ENCODE measurements at regions not wholly inside any gene's neighbourhood (a gene's known extent, or its start where the extent isn't known, plus 50 kb on each side); places are given as distances from the start of the nearest gene placed in this dataset.
A peak's percentile ranks its signal among the peaks of the same experiment; 100 is the strongest.
"Not testable (repeated sequence)": the region's sequence is repeated elsewhere in the genome, so short reads cannot be mapped to it uniquely, and the experiment has no call there.

GRCh38 chr5:143979044-143979690 lies 167.2 kb downstream of the HMHB1 start:
- no peak for DNase-seq (ENCODE audit: low spot score in 2 of 2)
- no peak overlapping the region for H3K4me3 ChIP-seq
- in situ Hi-C loops (cut with MboI; ENCODE audit: low sequenced_read_pairs) = no loop called here
- no peaks in the 10 kb centered on the region for H3K27me3 ChIP-seq (ENCODE audit: low read depth)
- no peaks in the 10 kb centered on the region for H3K36me3 ChIP-seq (replicated peaks)
- no peaks in the 10 kb centered on the region for H3K9me3 ChIP-seq
- no peaks in the 10 kb centered on the region for H3K4me1 ChIP-seq

GRCh38 chr5:143980506-143980905 lies 168.5 kb downstream of the HMHB1 start:
- no peaks in the 10 kb centered on the region for H3K4me1 ChIP-seq
- no peaks in the 10 kb centered on the region for H3K36me3 ChIP-seq (replicated peaks)
- no peak overlapping the region for H3K4me3 ChIP-seq
- in situ Hi-C loops (cut with MboI; ENCODE audit: low sequenced_read_pairs) = no loop called here
- no peaks in the 10 kb centered on the region for H3K27me3 ChIP-seq (ENCODE audit: low read depth)
- no peak for DNase-seq (ENCODE audit: low spot score in 2 of 2)
- no peaks in the 10 kb centered on the region for H3K9me3 ChIP-seq

- H3K4me3 ChIP-seq; H3K9me3 ChIP-seq; H3K36me3 ChIP-seq (replicated peaks); H3K4me1 ChIP-seq; H3K27me3 ChIP-seq (ENCODE audit: low read depth); DNase-seq (ENCODE audit: low spot score in 2 of 2); in situ Hi-C loops (cut with MboI; ENCODE audit: low sequenced_read_pairs): not testable (repeated sequence)
Observed at GRCh38 chr5:143982957-143983356, 171.0 kb downstream of the HMHB1 start.

- no peaks in the 10 kb centered on the region for H3K9me3 ChIP-seq
- H3K4me3 ChIP-seq = no peak overlapping the region
- H3K36me3 ChIP-seq (replicated peaks) = no peaks in the 10 kb centered on the region
- in situ Hi-C loops (cut with MboI; ENCODE audit: low sequenced_read_pairs) = no loop called here
- H3K4me1 ChIP-seq = peaks cover 2% of the 10 kb centered on the region; the same call in 1 of the 2 replicates
- peak; percentile 7 to 31 for DNase-seq (ENCODE audit: low spot score in 2 of 2)
- H3K27me3 ChIP-seq (ENCODE audit: low read depth) = no peaks in the 10 kb centered on the region
Observed at GRCh38 chr5:143985832-143986515, 174.0 kb downstream of the HMHB1 start.

GRCh38 chr5:143986516-143987212 lies 174.7 kb downstream of the HMHB1 start:
- H3K36me3 ChIP-seq (replicated peaks) = no peaks in the 10 kb centered on the region
- DNase-seq (ENCODE audit: low spot score in 2 of 2) = peak in 1 of 2 experiments; percentile 40
- no peak overlapping the region for H3K4me3 ChIP-seq
- in situ Hi-C loops (cut with MboI; ENCODE audit: low sequenced_read_pairs) = no loop called here
- H3K4me1 ChIP-seq = peaks cover 2% of the 10 kb centered on the region; the same call in 1 of the 2 replicates
- no peaks in the 10 kb centered on the region for H3K27me3 ChIP-seq (ENCODE audit: low read depth)
- H3K9me3 ChIP-seq = no peaks in the 10 kb centered on the region

GRCh38 chr5:143987264-143987663 lies 175.3 kb downstream of the HMHB1 start:
- H3K4me1 ChIP-seq = peaks cover 2% of the 10 kb centered on the region; the same call in 1 of the 2 replicates
- in situ Hi-C loops (cut with MboI; ENCODE audit: low sequenced_read_pairs) = no loop called here
- DNase-seq (ENCODE audit: low spot score in 2 of 2) = no peak
- no peaks in the 10 kb centered on the region for H3K9me3 ChIP-seq
- no peak overlapping the region for H3K4me3 ChIP-seq
- H3K36me3 ChIP-seq (replicated peaks) = no peaks in the 10 kb centered on the region
- H3K27me3 ChIP-seq (ENCODE audit: low read depth) = no peaks in the 10 kb centered on the region

- Histone ChIP-seq H3K9me3 (no peaks in the 10 kb centered on the region), H3K27me3 (ENCODE audit: low read depth) (no peaks in the 10 kb centered on the region), H3K4me1 (peaks cover 2% of the 10 kb centered on the region; the same call in 1 of the 2 replicates), H3K4me3 (no peak overlapping the region), H3K36me3 (replicated peaks) (no peaks in the 10 kb centered on the region)
- DNase-seq (ENCODE audit: low spot score in 2 of 2) = no peak
- in situ Hi-C loops (cut with MboI; ENCODE audit: low sequenced_read_pairs) = no loop called here
Observed at GRCh38 chr5:143987751-143988560, 176.0 kb downstream of the HMHB1 start.

- Histone ChIP-seq H3K9me3 (no peaks in the 10 kb centered on the region), H3K4me3 (no peak overlapping the region), H3K4me1 (no peaks in the 10 kb centered on the region), H3K27me3 (ENCODE audit: low read depth) (no peaks in the 10 kb centered on the region), H3K36me3 (replicated peaks) (no peaks in the 10 kb centered on the region)
- DNase-seq (ENCODE audit: low spot score in 2 of 2) = no peak
- in situ Hi-C loops (cut with MboI; ENCODE audit: low sequenced_read_pairs) = no loop called here
Observed at GRCh38 chr5:143992496-143992895, 178.0 kb downstream of the YIPF5 start.

- no peak for DNase-seq (ENCODE audit: low spot score in 2 of 2)
- H3K27me3 ChIP-seq (ENCODE audit: low read depth) = 0 out of 2 replicates have a peak, but pooled peaks cover 3% of the 10 kb centered on the region
- in situ Hi-C loops (cut with MboI; ENCODE audit: low sequenced_read_pairs) = no loop called here
Observed at GRCh38 chr5:144002876-144003275, 167.6 kb downstream of the YIPF5 start.

GRCh38 chr5:144003636-144004035 lies 166.8 kb downstream of the YIPF5 start:
- Histone ChIP-seq H3K4me1 (no peaks in the 10 kb centered on the region), H3K4me3 (no peak overlapping the region), H3K36me3 (replicated peaks) (no peaks in the 10 kb centered on the region), H3K9me3 (no peaks in the 10 kb centered on the region), H3K27me3 (ENCODE audit: low read depth) (0 out of 2 replicates have a peak, but pooled peaks cover 3% of the 10 kb centered on the region)
- in situ Hi-C loops (cut with MboI; ENCODE audit: low sequenced_read_pairs) = no loop called here
- DNase-seq (ENCODE audit: low spot score in 2 of 2) = no peak

More at GRCh38 chr5:144002876-144003275, 167.6 kb downstream of the YIPF5 start:
- no peaks in the 10 kb centered on the region for H3K4me1 ChIP-seq
- no peak overlapping the region for H3K4me3 ChIP-seq
- no peaks in the 10 kb centered on the region for H3K9me3 ChIP-seq
- no peaks in the 10 kb centered on the region for H3K36me3 ChIP-seq (replicated peaks)

- in situ Hi-C loops (cut with MboI; ENCODE audit: low sequenced_read_pairs) = no loop called here
- DNase-seq (ENCODE audit: low spot score in 2 of 2) = no peak
- no peaks in the 10 kb centered on the region for H3K4me1 ChIP-seq
- no peaks in the 10 kb centered on the region for H3K9me3 ChIP-seq
- H3K36me3 ChIP-seq (replicated peaks) = no peaks in the 10 kb centered on the region
- H3K27me3 ChIP-seq (ENCODE audit: low read depth) = 0 out of 2 replicates have a peak, but pooled peaks cover 3% of the 10 kb centered on the region
- H3K4me3 ChIP-seq = no peak overlapping the region
Observed at GRCh38 chr5:144004146-144004545, 166.3 kb downstream of the YIPF5 start.

GRCh38 chr5:144004751-144005150 lies 165.7 kb downstream of the YIPF5 start:
- H3K4me1 ChIP-seq = no peaks in the 10 kb centered on the region
- H3K36me3 ChIP-seq (replicated peaks) = no peaks in the 10 kb centered on the region
- DNase-seq (ENCODE audit: low spot score in 2 of 2) = no peak
- H3K9me3 ChIP-seq = no peaks in the 10 kb centered on the region
- 0 out of 2 replicates have a peak, but pooled peaks cover 3% of the 10 kb centered on the region for H3K27me3 ChIP-seq (ENCODE audit: low read depth)
- no peak overlapping the region for H3K4me3 ChIP-seq
- in situ Hi-C loops (cut with MboI; ENCODE audit: low sequenced_read_pairs) = no loop called here

GRCh38 chr5:144009116-144009515 lies 161.3 kb downstream of the YIPF5 start:
- DNase-seq (ENCODE audit: low spot score in 2 of 2) = no peak
- no peaks in the 10 kb centered on the region for H3K36me3 ChIP-seq (replicated peaks)
- no peak overlapping the region for H3K4me3 ChIP-seq
- in situ Hi-C loops (cut with MboI; ENCODE audit: low sequenced_read_pairs) = no loop called here
- no peaks in the 10 kb centered on the region; the same call in 1 of the 2 replicates for H3K9me3 ChIP-seq
- no peaks in the 10 kb centered on the region for H3K27me3 ChIP-seq (ENCODE audit: low read depth)
- H3K4me1 ChIP-seq = peaks cover 5% of the 10 kb centered on the region; the same call in 1 of the 2 replicates
